Lower lobe of right lung (tissue), 2 donors: ENCODE measurements at regions not wholly inside any gene's neighbourhood (a gene's known extent, or its start where the extent isn't known, plus 50 kb on each side); places are given as distances from the start of the nearest gene placed in this dataset.
"Not testable (repeated sequence)": the region's sequence is repeated elsewhere in the genome, so short reads cannot be mapped to it uniquely, and the experiment has no call there.

Experiments used
- ATAC-seq, 2 donors: fragments of 200-7000 bp; cut with Tn5 transposase; one replicate each; pipeline ENCODE4 v1.9.1; 2020 to 2022; ENCODE audit warnings: mild to moderate bottlenecking in 2 of 2, moderate library complexity in 2 of 2
- DNase-seq: peaks from one replicate; pipeline ENCODE4 v3.0.0-alpha.2; 2020
- H3K27ac ChIP-seq: fragments of 200-600 bp; one replicate; pipeline ENCODE4 v1.8.0; 2022
- H3K27me3 ChIP-seq: fragments of 200-600 bp; one replicate; pipeline ENCODE4 v1.8.0; 2022; ENCODE audit warnings: low read depth
- H3K36me3 ChIP-seq: fragments of 200-600 bp; one replicate; pipeline ENCODE4 v1.8.0; 2022; ENCODE audit warnings: mild to moderate bottlenecking
- H3K4me1 ChIP-seq: fragments of 200-600 bp; one replicate; pipeline ENCODE4 v1.8.0; 2022
- H3K4me3 ChIP-seq: fragments of 200-600 bp; one replicate; pipeline ENCODE4 v1.8.0; 2022; ENCODE audit warnings: mild to moderate bottlenecking
- H3K9me3 ChIP-seq: fragments of 200-600 bp; one replicate; pipeline ENCODE4 v1.8.0; 2022
- intact Hi-C: fragments of 100-400 bp; cut with DNase I; formaldehyde crosslinking; loops from one replicate; pipeline ENCODE4 v1.11.0; 2022
- TF ChIP-seq, protein P1 (sequence below): fragments of 200-600 bp; IDR thresholded peaks from one replicate; pipeline ENCODE4 v1.8.0; 2022; ENCODE audit warnings: antibody characterized with exemption, mild to moderate bottlenecking
- donor health status: DM: no; HTN: yes; CAD: no; lungs with severe emphysema.

DNA sequence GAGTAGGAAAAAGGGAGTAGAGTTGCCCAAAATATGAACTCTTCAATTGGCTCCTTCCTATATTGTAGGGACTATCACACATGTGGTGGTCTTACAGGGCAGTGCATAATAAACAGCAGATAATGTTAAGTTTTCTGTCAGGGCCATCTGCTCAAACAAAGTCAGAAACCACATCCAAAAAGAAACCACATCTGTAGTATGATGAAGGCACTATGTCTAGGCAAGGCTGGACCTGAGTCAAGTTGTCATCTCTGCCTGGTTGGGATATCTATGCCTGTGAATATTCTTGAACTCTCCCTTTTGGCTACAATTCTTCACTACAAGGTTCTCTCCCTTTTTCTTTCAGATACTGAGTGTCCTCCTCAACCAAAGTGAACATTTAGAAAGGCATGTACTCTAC lies 109.4 kb upstream of the C1GALT1C1 start:
- DNase-seq, result no peak
- Histone ChIP-seq H3K9me3 (no peaks in the 10 kb centered on the region), H3K4me3 (no peak overlapping the region), H3K36me3 (no peaks in the 10 kb centered on the region), H3K27ac (no peak overlapping the region), H3K4me1 (no peaks in the 10 kb centered on the region), H3K27me3 (no peaks in the 10 kb centered on the region)
- TF ChIP-seq, protein P1, sequence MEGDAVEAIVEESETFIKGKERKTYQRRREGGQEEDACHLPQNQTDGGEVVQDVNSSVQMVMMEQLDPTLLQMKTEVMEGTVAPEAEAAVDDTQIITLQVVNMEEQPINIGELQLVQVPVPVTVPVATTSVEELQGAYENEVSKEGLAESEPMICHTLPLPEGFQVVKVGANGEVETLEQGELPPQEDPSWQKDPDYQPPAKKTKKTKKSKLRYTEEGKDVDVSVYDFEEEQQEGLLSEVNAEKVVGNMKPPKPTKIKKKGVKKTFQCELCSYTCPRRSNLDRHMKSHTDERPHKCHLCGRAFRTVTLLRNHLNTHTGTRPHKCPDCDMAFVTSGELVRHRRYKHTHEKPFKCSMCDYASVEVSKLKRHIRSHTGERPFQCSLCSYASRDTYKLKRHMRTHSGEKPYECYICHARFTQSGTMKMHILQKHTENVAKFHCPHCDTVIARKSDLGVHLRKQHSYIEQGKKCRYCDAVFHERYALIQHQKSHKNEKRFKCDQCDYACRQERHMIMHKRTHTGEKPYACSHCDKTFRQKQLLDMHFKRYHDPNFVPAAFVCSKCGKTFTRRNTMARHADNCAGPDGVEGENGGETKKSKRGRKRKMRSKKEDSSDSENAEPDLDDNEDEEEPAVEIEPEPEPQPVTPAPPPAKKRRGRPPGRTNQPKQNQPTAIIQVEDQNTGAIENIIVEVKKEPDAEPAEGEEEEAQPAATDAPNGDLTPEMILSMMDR, result no peak
- ATAC-seq, result no peak
- intact Hi-C loops, result no loop called here

DNA sequence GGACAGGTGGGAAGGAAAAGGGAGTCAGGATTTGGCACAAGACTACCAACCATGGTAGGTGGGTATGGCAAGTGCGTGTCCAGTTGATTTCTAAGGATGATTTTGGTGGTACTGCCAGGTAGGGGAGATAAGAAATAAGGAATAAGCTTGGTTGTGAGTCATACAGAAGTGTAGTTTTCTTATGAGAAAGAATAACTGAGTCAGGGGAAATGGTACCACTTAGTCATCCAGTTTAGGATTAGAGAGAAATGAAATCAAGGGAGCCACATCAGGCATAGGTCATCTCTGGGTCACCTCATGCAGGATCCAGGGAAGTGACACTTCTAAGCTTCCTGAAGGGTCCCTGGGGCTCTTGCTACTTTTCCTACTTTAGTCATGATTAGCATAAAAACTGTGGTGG lies 107.1 kb upstream of the C1GALT1C1 start:
- intact Hi-C loops, result no loop called here
- ATAC-seq (no peak), DNase-seq (no peak)
- no peaks in the 10 kb centered on the region for H3K27me3 ChIP-seq
- H3K9me3 ChIP-seq, result no peaks in the 10 kb centered on the region
- no peak overlapping the region for H3K4me3 ChIP-seq
- H3K27ac ChIP-seq, result no peak overlapping the region
- TF ChIP-seq, protein P1, result no peak
- H3K36me3 ChIP-seq, result no peaks in the 10 kb centered on the region
- no peaks in the 10 kb centered on the region for H3K4me1 ChIP-seq

DNA sequence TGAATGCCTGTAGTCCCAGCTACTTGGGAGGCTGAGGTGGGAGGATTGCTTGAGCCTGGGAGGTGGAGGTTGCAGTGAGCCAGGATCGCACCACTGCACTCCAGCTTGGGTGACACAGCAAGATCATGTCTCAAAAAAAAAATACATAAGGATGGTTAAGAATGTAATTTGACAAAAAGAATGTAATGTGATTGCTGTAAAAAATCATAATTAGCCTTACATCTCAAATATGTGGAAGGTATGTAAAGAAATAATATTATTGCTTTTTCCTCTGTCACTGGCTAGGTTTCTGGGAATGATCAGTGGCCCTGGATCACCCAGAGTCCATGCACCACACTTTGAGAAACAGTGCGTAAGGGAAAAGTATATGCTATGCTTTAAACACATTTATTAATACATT lies 106.1 kb upstream of the C1GALT1C1 start:
- no peak overlapping the region for H3K27ac ChIP-seq
- no peaks in the 10 kb centered on the region for H3K9me3 ChIP-seq
- DNase-seq, result no peak
- no peak overlapping the region for H3K4me3 ChIP-seq
- TF ChIP-seq, protein P1, result no peak
- H3K36me3 ChIP-seq, result no peaks in the 10 kb centered on the region
- H3K27me3 ChIP-seq, result no peaks in the 10 kb centered on the region
- no peaks in the 10 kb centered on the region for H3K4me1 ChIP-seq
- ATAC-seq, result no peak
- intact Hi-C loops, result no loop called here

DNA sequence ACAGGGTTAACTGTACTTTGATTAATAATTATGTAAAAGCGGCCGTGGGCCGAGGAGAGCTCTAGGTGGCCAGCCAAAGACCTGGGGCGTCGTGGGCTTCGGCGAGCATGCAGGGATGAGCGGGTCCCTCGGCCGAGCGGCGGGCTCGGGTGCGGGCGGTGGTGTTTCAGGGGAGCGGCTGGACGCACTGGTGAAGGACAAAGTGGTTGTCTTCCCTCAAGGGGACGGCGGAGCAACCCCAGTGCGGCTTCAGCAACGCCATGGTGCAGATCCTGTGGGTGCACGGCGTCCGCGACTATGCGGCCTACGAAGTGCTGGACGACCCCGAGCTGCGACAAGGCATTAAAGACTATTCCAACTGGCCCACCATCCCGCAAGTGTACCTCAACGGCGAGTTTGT lies 103.0 kb upstream of the C1GALT1C1 start:
- intact Hi-C loops, result no loop called here
- Histone ChIP-seq H3K36me3 (no peaks in the 10 kb centered on the region), H3K27ac (no peak overlapping the region), H3K4me3 (no peak overlapping the region), H3K9me3 (no peaks in the 10 kb centered on the region), H3K27me3 (no peaks in the 10 kb centered on the region), H3K4me1 (no peaks in the 10 kb centered on the region)
- ATAC-seq (no peak), DNase-seq (peak; percentile 15)
- TF ChIP-seq, protein P1, result no peak

DNA sequence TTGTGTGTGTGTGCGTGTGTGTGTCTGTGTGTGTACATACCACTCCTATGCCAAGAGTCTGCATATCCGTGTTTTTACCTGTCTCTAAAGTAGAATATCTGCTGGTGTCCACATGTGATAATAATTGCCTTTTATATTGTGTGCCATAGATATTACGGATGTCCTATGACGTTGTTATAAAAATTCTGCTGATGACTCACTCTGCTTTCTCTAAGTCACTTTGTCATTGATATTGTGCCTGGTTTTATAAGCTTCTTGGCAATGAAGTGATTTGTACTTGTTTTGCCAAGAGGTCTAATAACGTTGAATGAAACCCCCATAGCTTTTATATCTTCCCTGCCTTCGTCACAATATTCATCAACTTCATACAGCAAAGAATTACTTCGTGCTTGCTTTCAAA lies 102.6 kb upstream of the C1GALT1C1 start:
- no peak overlapping the region for H3K4me3 ChIP-seq
- H3K27me3 ChIP-seq, result no peaks in the 10 kb centered on the region
- no peaks in the 10 kb centered on the region for H3K9me3 ChIP-seq
- DNase-seq, result no peak
- H3K4me1 ChIP-seq, result no peaks in the 10 kb centered on the region
- TF ChIP-seq, protein P1, result no peak
- no peak overlapping the region for H3K27ac ChIP-seq
- ATAC-seq, result no peak
- intact Hi-C loops, result no loop called here
- no peaks in the 10 kb centered on the region for H3K36me3 ChIP-seq

DNA sequence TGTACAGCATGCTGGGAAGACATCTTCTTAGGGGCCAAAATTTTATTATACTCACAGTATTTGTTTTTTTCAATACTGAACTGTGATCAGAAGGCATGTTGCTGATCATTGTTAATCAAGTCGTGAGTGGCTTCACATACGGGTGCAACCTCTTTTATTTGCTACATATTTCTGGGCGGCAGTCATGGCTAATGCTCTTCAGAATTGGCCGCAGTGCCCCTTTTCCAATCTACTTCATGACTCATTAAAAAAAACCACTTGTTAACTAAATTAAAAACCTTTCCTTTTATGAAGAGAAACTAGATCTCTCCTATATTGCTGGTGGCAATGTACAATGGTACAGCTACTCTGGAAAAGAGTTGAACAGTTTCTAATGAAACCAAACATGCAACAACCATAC lies 101.5 kb upstream of the C1GALT1C1 start:
- ATAC-seq (no peak), DNase-seq (no peak)
- Histone ChIP-seq H3K9me3 (no peaks in the 10 kb centered on the region), H3K4me3 (no peak overlapping the region), H3K27me3 (no peaks in the 10 kb centered on the region), H3K4me1 (no peaks in the 10 kb centered on the region), H3K27ac (no peak overlapping the region), H3K36me3 (no peaks in the 10 kb centered on the region)
- TF ChIP-seq, protein P1, result no peak
- intact Hi-C loops, result no loop called here

DNA sequence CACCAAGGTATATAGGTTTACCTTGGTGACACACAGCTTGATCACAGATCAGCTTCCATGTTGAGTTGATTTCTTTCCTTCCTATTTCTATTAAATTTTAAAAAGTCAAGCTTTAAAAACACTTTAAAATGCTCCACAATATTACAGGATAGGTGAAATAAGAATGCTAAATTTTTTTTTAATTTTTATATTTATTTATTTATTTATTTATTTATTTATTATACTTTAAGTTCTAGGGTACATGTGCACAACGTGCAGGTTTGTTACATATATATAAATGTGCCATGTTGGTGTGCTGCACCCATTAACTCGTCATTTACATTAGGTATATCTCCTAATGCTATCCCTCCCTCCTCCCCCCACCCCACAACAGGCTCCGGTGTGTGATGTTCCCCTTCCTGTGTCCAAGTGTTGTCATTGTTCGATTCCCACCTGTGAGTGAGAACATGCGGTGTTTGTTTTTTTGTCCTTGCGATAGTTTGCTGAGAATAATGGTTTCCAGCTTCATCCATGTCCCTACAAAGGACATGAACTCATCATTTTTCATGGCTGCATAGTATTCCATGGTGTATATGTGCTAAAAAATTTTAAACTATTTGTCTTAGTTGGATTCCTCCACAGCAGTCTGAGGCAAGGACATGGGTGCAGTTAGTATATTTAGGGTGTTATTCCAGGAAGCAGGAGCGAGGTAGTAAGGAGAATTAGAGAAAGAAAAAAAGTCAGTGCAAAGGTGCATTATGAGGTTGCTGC lies 99.8 kb upstream of the C1GALT1C1 start:
- H3K27ac ChIP-seq, ATAC-seq, H3K4me1 ChIP-seq, H3K36me3 ChIP-seq, DNase-seq, H3K9me3 ChIP-seq, H3K27me3 ChIP-seq, H3K4me3 ChIP-seq, intact Hi-C loops: not testable (repeated sequence)
